Endothelial cell of umbilical vein (primary cell): ENCODE measurements at regions not wholly inside any gene's neighbourhood (a gene's known extent, or its start where the extent isn't known, plus 50 kb on each side); places are given as distances from the start of the nearest gene placed in this dataset.

ENCODE experiments used
- BruUV-seq: library from RNA; stranded (reverse); fragments of 400-500 nt; replicated peaks from 2 replicates; lab custom pipeline; 2021; lab: Mats Ljungman, UMichigan
- CTCF ChIA-PET: fragments of 300-600, 350-600 bp; sonication (Branson Sonifier 250); formaldehyde crosslinking; loops from one replicate; lab custom pipeline; 2021; ENCODE audit warnings: antibody characterized with exemption, inconsistent platforms; lab: Charles Lee
- POLR2A ChIA-PET: fragments of 300-600, 350-600 bp; sonication (Branson Sonifier 250); formaldehyde crosslinking; loops from one replicate; lab custom pipeline; 2021; ENCODE audit warnings: antibody characterized with exemption, inconsistent platforms; lab: Charles Lee
- DNase-seq: peaks from one replicate; pipeline ENCODE4 v3.0.0-alpha.2; 2011; ENCODE audit warnings: low read depth, low spot score
- FAIRE-seq: peaks from 2 replicates; lab custom pipeline; 2011; peaks lifted over from hg19 to GRCh38; lab: Jason Lieb, UNC
- H2AFZ ChIP-seq: 2 replicates; pipeline ENCODE4 v1.6.0; 2012; ENCODE audit warnings: low read depth, low read length, control low read depth, inconsistent platforms
- H3K27ac ChIP-seq: 2 replicates; pipeline ENCODE4 v1.5.1; 2011; ENCODE audit warnings: low read depth, mild to moderate bottlenecking, control low read depth, low read length, moderate library complexity; ENCODE audit not compliant: insufficient read depth
- H3K27me3 ChIP-seq, 2 experiments: 2 replicates each; pipeline versions ENCODE4 v1.6.0 to v1.6.1; 2011; ENCODE audit warnings: low read length in 2 of 2, mixed read lengths in 1 of 2; ENCODE audit not compliant: control insufficient read depth in 2 of 2, insufficient read depth in 2 of 2
- H3K36me3 ChIP-seq, 2 experiments: 2 replicates in 1 of 2; 3 replicates in 1 of 2; pipeline ENCODE4 v1.5.1; 2011; ENCODE audit warnings: low read length in 2 of 2, mild to moderate bottlenecking in 1 of 2, moderate library complexity in 1 of 2; ENCODE audit not compliant: control insufficient read depth in 2 of 2, insufficient read depth in 2 of 2; ENCODE audit errors: extremely low read depth in 1 of 2
- H3K4me1 ChIP-seq: 3 replicates; pipeline ENCODE4 v1.5.1; 2011; ENCODE audit warnings: mild to moderate bottlenecking, low read length; ENCODE audit not compliant: control insufficient read depth, insufficient read depth; ENCODE audit errors: extremely low read depth
- H3K4me2 ChIP-seq: 2 replicates; pipeline ENCODE4 v1.6.1; 2011; ENCODE audit warnings: low read length, control low read depth, mixed read lengths; ENCODE audit not compliant: insufficient read depth
- H3K4me3 ChIP-seq, 3 experiments: fragments of 200-600 bp in 1 of 3; sonication (generic), shearing (Covaris generic) in 1 of 3; replicated peaks in 1 of 3; 2 replicates each; pipeline ENCODE4 v1.5.1; 2011 to 2016; ENCODE audit warnings: control low read depth in 3 of 3, low read length in 3 of 3, mild to moderate bottlenecking in 2 of 3, inconsistent platforms in 1 of 3, low read depth in 1 of 3, moderate library complexity in 1 of 3; ENCODE audit not compliant: insufficient read depth in 1 of 3
- H3K79me2 ChIP-seq: 2 replicates; pipeline ENCODE4 v1.6.0; 2012; ENCODE audit warnings: low read length, inconsistent platforms; ENCODE audit not compliant: control insufficient read depth, insufficient read depth
- H3K9ac ChIP-seq: replicated peaks from 2 replicates; pipeline ENCODE3; 2011; ENCODE audit warnings: low read length, control low read depth; ENCODE audit not compliant: insufficient read depth; ENCODE audit errors: extremely low read depth
- H3K9me1 ChIP-seq: replicated peaks from 3 replicates; pipeline ENCODE4 v1.6.0; 2011; ENCODE audit warnings: mild to moderate bottlenecking, low read length; ENCODE audit not compliant: control insufficient read depth, insufficient read depth; ENCODE audit errors: extremely low read depth
- H3K9me3 ChIP-seq: replicated peaks from 2 replicates; pipeline ENCODE4 v1.5.1; 2012; ENCODE audit warnings: low read length, inconsistent platforms; ENCODE audit not compliant: control insufficient read depth, insufficient read depth
- H4K20me1 ChIP-seq: replicated peaks from 2 replicates; pipeline ENCODE3; 2011; ENCODE audit warnings: mild to moderate bottlenecking, low read length; ENCODE audit not compliant: control insufficient read depth, insufficient read depth; ENCODE audit errors: extremely low read depth
- CTCF ChIP-seq, 2 donors: IDR thresholded peaks; 1 replicate in 1 of 2; 2 replicates in 1 of 2; pipeline ENCODE4 v1.5.1; 2011; ENCODE audit warnings: low read length in 2 of 2, mild to moderate bottlenecking in 2 of 2, moderate library complexity in 2 of 2, control low read depth in 1 of 2, inconsistent platforms in 1 of 2, low read depth in 1 of 2; ENCODE audit not compliant: insufficient read depth in 1 of 2; ENCODE audit errors: extremely low read depth in 1 of 2
- EZH2 ChIP-seq: IDR thresholded peaks from 2 replicates; pipeline ENCODE4 v1.6.1; 2012; ENCODE audit warnings: borderline replicate concordance, low read depth, mild to moderate bottlenecking, moderate library complexity, low read length, inconsistent platforms; ENCODE audit not compliant: severe bottlenecking
- FOS ChIP-seq: IDR thresholded peaks from 2 replicates; pipeline ENCODE4 v1.6.1; 2011; ENCODE audit warnings: mild to moderate bottlenecking, low read length, moderate library complexity, borderline replicate concordance; ENCODE audit not compliant: insufficient read depth
- GATA2 ChIP-seq: IDR thresholded peaks from 2 replicates; pipeline ENCODE4 v1.7.0; 2011; ENCODE audit warnings: low read depth, mild to moderate bottlenecking, moderate library complexity, mixed read lengths, low read length; ENCODE audit not compliant: insufficient read length, insufficient read depth
- JUN ChIP-seq: IDR thresholded peaks from 2 replicates; pipeline ENCODE4 v1.6.1; 2011; ENCODE audit warnings: borderline replicate concordance, low read depth; ENCODE audit not compliant: insufficient read length, insufficient read depth
- MAX ChIP-seq: IDR thresholded peaks from 2 replicates; pipeline ENCODE4 v1.6.1; 2011; ENCODE audit not compliant: insufficient read depth, insufficient read length
- MYC ChIP-seq: IDR thresholded peaks from one replicate; pipeline ENCODE4 v1.6.1; 2011; ENCODE audit warnings: mild to moderate bottlenecking, low read depth, low read length
- POLR2A ChIP-seq: IDR thresholded peaks from 2 replicates; pipeline ENCODE4 v1.6.1; 2012; ENCODE audit warnings: low read depth, mild to moderate bottlenecking, control low read depth, low read length
- POLR2AphosphoS5 ChIP-seq: IDR thresholded peaks from 2 replicates; pipeline ENCODE4 v1.6.1; 2012; ENCODE audit warnings: low read depth, mild to moderate bottlenecking, control low read depth, low read length, moderate library complexity; ENCODE audit not compliant: insufficient read depth
- dilution Hi-C: fragments of 300-500 bp; cut with MboI; formaldehyde crosslinking; loops from one replicate; pipeline ENCODE4 v1.15.0; 2019; ENCODE audit warnings: low sequenced_read_pairs; ENCODE audit not compliant: extremely low pct_ligation_motif_present
- intact Hi-C: fragments of 100-400 bp; cut with micrococcal nuclease; formaldehyde crosslinking; loops from one replicate; pipeline ENCODE4 v1.10.0; 2022

GRCh38 chr2:215215637-215216036 lies 77.2 kb upstream of the ABCA12 start:
- Histone ChIP-seq H3K36me3 (no peaks in the 10 kb centered on the region), H3K4me3 (no peak overlapping the region), H3K4me1 (no peaks in the 10 kb centered on the region), H3K79me2 (no peaks in the 10 kb centered on the region), H4K20me1 (no peaks in the 10 kb centered on the region), H3K27ac (no peak overlapping the region), H3K27me3 (no peaks in the 10 kb centered on the region), H3K9me1 (no peaks in the 10 kb centered on the region), H3K9ac (no peak overlapping the region), H2AFZ (no peak overlapping the region), H3K4me2 (no peak overlapping the region), H3K9me3 (no peaks in the 10 kb centered on the region)
- DNase-seq (no peak), FAIRE-seq (no peak)
- CTCF ChIA-PET, result interaction anchor here (1.4 kb wide), 1 partner anchor 23 kb away, joined by 3 read pairs; no protein-coding TSS in a partner anchor
- POLR2A ChIA-PET, result no interaction called here
- BruUV-seq, result no TSS peak
- dilution Hi-C loops, result no loop called here
- TF ChIP-seq CTCF (IDR thresholded peaks at IDR 0.05; ENCODE audit: extremely low read depth in 1 of 2, insufficient read depth in 1 of 2, low read depth in 1 of 2, low read length in 2 of 2) (no peak), JUN (no peak), MAX (no peak), FOS (no peak), MYC (no peak)
- intact Hi-C loops, result no loop called here

DNA sequence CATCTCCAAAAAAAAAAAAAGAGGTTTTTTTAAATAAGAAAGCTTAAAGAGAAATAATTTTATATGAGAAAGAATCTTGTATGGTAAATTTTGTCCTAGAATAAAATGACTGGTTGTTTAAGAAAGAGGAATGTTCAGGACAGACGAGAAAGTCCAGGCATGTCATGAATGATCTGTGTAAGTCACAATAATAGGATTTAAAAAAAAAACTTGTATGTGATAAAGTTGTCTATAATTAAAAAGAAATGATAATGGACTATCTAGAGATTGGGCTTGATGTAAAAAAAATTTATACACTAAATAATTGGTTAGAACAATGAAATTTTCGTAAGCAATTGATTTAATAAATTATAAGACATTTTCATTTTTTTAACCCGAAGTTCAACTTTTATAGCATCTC lies 71.7 kb upstream of the ABCA12 start:
- Histone ChIP-seq H3K4me2 (no peak overlapping the region), H3K36me3 (no peaks in the 10 kb centered on the region), H3K79me2 (no peaks in the 10 kb centered on the region), H3K4me1 (no peaks in the 10 kb centered on the region), H3K9me3 (no peaks in the 10 kb centered on the region), H3K27ac (no peak overlapping the region), H3K9ac (no peak overlapping the region), H3K27me3 (no peaks in the 10 kb centered on the region), H4K20me1 (no peaks in the 10 kb centered on the region), H3K9me1 (no peaks in the 10 kb centered on the region), H3K4me3 (no peak overlapping the region), H2AFZ (no peak overlapping the region)
- BruUV-seq, result no TSS peak
- POLR2A ChIA-PET, result no interaction called here
- no peak for DNase-seq
- TF ChIP-seq FOS (no peak), CTCF (IDR thresholded peaks at IDR 0.05; ENCODE audit: extremely low read depth in 1 of 2, insufficient read depth in 1 of 2, low read depth in 1 of 2, low read length in 2 of 2) (no peak), MAX (no peak), GATA2 (no peak), EZH2 (no peak), MYC (no peak), POLR2A (no peak), POLR2AphosphoS5 (no peak), JUN (no peak)
- CTCF ChIA-PET, result no interaction called here
- FAIRE-seq, result no peak
- dilution Hi-C loops (no loop called here), intact Hi-C loops (no loop called here)
